GM19468 (cell line): ENCODE measurements at regions not wholly inside any gene's neighbourhood (a gene's known extent, or its start where the extent isn't known, plus 50 kb on each side); places are given as distances from the start of the nearest gene placed in this dataset.

ENCODE experiments used
- ATAC-seq: cut with Tn5 transposase; IDR thresholded peaks from one replicate; pipeline ENCODE4 v1.9.1; 2021; ENCODE audit warnings: mild to moderate bottlenecking, moderate library complexity, moderate number of reproducible peaks; ENCODE audit not compliant: unreplicated experiment; ENCODE audit errors: extremely low read depth

DNA sequence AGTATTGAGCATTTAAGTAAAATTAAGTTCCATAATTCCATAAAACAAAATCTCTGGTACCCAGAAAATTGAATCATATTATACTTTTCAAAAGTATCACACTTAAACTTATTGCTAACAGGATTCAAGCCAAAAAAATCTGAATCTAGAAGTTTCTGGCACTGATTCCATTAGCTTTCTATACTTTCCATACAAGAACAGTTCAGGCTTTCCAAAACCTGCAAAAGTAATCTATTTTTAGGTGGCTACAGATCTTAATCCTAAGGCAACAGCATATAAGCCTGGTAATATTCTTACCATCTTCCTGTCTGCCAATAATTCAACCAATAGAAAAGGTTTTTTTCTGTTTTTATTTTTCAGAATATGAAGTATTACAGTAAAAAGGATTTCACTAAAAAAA lies 185.0 kb downstream of the CRPPA start:
- no peak for ATAC-seq

DNA sequence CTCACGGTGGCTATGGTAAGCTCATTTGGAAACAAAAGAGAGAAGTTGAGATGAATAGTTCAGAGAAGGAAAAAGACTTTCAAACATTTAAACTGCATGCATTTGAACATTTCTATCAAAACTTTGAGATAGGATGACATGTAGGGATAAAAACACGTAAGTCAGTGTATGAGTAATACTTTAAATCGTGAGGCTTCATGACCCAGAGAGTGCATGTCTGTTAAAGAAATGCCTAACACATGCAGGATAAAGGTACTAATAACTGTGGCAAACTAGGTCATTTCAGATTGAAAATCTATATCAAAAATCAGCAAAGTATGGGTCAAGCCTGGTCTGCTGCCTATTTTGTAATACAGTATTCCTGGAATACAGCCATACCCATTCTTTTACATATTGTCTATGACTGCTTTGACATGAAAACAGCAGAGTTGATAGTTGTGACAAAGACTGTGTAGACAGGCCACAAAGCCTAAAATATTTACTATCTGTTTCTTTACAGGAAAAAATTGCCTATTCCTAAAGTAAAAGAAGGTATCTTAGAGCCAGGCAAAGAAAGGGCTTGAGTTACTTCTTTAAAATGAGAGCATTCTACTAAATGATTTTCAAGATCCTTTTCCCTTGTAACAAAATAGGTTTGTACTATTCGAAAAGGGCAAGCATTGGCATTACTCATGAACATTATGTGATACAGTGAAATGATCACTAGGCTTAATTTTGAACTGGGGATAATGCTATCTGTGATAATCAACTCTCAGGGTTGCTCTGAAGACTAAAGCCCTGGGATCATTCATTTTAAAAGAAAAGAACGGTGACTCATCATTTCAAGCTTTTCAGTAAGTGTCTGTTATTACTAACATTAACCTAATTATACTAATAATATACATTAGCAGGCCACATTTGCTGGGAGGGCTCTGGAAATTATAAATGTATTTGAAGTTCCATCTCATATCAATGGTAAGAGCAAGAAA lies 185.9 kb downstream of the CRPPA start:
- ATAC-seq, result no peak

DNA sequence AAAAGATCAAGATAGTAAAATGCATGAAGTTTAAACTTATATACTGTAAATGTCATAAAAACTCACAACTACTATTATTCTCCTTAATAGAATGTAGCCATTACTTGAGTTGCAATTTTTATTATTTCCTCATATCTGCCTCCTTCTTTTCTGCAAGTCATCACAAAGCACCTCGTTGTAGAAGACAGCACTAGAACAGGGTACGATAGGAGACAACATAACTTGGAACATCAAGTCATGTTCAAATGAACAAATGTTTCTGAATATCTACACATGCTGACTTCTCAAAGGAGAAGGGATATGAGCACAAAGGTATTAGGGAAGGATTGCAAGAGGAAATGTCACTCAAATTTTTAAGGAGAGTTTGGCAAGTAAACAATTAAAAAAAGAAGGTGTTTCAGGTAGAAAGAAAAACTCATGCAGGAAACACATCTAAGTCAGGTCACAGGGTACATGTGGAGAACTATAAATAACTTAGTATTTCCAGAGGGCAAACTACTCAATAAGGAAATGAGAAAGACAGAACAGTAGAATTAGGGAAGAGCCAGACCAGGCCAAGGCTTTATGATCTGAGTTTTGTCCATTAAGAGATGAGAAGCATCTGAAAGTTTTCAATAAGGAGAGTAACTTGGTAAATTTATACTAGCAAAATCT lies 186.7 kb downstream of the CRPPA start:
- no peak for ATAC-seq

DNA sequence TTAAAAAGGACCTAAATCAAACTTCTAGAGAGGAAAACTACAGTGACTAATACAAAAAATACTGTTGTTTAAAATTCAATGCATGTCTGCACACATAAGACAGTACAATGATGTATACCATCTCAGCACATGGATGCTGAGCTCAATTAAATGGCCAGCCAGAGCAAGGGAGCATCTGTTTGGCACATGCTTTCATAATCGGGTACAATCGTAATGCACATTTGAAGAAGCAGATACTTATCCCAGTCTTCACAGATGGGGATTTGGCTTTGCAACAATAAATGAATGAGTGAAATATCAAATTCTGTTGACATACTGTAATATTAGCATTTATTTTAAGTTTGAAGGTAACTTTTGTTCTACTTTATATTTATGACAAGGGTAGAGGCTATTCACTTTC lies 187.8 kb downstream of the CRPPA start:
- ATAC-seq, result no peak

DNA sequence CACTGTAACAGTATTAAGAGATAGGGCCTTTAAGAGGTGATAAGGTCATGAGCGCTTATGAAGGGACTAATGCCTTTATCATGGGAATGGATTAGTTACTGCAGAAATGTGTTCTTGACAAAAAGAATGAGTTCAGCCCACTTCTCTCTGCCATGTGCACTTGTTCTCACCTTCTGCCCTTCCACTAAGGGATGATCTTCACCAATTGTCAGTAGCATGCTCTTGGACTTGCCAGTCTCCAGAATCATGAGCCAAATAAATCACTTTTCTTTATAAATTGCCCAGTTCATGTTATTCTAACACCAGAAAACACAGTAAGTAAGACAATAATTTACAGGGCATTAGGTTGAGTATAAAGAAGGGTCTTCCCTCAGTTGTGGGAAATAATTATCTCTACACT lies 189.1 kb downstream of the CRPPA start:
- ATAC-seq, result no peak

DNA sequence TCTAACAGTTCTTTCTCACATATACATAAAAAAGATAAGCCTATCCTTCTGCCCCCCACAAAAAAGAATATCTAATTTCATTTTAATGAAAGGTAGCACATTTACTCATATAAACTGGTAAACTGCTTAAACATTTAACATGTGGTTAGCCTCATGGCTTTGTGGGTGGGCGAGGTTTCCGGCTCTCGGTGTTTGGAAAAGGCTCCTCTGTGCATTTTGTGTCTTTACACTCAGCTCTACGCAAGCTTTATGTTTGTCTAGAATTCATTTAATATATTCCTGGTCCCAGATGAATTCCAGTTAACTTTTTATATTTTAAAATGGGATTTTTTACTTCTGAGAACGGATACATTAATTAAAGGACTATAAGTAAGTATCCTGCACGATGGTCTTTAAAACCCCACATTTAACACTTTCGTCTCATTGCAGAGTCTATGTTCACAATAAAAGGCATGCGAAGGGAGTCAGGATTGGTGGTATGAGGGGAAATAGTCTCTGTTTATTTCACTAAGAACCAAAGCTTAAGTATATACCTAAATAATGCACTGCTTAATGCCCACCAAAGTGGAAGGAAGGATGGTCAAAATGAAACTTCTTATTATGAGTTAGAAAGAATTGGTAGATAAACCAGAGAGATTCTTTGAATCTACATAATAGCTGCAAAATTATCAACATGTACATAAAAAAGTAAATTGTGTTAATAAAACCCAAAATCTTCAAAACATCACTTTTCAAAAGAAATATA lies 197.2 kb downstream of the CRPPA start:
- no peak for ATAC-seq

DNA sequence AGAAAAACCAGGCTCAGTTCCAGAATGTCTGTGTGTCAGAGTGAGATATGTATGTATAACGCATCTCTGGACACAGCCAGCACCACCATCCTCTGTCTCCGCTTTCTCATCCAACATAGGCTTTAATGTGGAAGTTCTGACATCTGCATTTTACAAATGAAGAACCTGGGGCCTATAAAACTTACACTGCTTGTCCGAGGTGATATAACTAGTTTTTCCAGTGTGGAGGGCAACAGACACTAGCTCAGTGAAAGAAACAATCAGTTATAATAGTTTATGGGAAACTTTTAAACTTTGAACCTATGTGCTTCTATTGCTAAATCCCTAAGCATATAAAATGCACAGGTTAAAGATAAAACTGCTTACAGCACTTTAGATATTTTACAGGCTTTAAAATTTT lies 208.7 kb downstream of the CRPPA start:
- ATAC-seq, result no peak

DNA sequence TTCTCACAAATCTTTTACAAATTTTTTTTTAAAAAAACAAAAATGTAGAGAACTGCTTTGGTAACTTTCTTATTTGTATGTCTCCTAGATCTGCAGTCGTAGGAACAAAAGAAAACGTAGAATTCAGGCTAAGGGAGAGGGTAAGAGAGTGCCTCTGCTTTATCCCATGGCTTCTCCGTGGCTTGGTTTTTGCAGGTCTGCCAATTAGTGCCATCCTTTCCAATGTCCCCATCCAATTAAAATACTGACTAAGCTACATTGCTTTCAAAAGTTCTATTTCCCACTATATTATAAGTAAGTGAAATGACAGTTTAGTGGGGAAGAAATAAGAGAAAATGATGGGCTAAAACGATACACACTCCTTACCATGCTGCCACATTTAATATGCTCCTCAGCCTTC lies 209.3 kb downstream of the CRPPA start:
- no peak for ATAC-seq

DNA sequence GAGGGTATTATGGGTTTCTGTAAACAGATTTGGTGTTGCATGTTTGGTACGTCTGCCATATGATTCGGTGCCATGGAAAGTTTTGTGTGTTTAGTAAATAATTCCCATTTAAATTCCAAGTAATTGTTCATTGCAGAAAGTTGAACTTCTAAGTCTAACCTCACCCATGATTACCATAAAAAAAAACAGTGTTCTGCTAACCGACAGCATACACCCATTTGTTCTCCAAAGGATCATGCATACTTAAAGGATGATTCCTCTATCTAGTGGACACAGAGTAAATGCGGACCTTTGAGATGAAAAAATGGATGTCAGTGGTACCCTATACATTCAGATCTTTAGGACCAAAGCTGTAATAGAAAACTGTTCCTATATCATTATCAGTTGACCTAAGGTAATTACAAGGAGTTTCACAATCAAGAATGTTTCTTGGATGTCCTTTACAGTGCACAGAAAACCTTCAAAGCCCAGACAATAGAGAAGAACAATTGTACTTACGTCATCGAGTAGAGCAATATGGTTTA lies 209.9 kb downstream of the CRPPA start:
- ATAC-seq, result no peak

DNA sequence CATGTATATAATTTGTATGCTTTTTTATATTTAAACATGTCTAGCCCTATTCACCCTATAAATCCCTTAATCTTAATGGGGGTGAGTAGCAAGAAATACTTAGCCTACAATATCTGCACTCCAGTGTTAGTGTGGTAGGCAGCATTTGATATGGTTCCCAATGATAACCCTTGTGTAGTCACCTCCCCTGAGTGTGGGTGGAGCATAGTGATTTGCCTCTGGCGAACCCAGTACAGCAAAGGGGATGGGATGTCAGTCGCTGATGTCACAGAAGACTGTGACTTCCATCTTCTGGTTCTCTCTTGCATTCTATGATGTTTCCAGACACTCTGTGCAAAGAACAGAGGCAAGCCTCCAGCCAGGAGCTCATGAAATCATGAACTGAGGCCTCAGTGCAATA lies 211.2 kb downstream of the CRPPA start:
- no peak for ATAC-seq

DNA sequence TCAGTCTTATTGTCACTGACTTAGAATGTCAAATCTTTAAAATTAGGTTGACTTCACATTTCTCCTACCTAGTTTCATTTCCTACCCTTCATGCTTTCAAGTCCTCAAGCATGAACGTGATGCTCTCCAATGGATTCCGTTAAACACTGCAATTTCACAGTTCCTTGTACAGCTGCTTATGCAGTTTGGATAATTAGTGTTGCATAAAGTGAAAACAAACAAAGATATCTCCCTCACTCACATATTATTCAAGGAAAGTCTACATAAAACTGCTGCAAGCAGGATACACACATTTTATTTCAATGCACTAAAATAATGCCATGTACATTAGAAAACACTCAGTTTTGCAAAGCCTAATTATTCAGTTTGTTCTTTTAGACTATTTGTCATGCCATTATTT lies 214.0 kb downstream of the CRPPA start:
- no peak for ATAC-seq

DNA sequence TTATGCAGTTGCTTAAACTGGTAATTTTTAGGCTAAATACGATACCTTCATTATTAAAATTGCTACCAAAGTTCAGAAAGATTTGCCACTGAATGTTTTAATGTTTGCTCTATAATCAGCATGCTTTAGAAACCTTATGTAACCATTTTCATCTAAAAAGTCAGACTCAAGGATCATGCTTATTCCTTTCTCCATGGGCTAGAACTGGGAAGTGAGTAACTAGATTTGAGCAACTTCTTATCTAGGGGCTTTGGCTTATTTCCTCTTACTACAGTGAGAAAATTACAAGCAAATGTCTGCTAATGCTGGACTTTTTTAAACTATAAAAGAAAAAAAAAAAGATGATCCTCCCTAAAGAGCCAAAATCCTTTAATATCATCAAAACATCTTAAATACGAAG lies 215.9 kb downstream of the CRPPA start:
- no peak for ATAC-seq

DNA sequence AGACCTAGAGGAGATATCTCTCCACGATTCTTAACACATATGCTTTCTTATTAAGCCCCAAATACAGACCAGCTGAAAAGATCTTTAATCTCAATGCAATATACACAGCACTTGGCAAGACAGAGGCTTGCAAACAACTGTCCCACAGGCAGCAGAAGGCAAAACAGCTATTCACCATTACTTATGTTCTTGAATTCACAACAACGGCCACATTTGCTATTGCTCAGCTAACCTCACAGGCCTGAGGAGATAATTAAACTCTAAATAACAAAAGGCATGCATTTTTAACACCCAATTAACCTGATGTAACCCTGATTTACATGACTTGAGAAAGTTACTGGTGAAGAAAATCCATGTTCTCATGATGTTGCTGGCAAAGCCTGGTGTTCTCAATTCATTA lies 216.4 kb downstream of the CRPPA start:
- ATAC-seq, result no peak

DNA sequence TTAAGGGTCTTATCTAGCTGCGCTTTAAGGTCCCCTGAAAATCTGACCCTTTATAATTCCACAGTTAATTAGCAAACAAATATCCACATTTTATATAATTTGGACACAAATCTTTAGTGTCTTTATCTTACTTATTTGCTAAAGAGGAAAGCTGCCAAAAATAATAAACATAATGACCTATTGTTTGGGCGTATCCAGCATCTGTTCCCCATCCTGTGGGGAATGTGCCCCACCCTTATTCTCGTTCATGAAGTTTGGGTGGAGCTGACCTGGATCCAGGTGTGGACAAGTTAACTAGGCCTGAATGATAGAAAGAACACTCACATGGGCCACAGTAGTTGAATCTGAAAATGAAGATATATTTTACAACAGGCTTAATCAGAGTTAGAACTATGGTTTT lies 218.3 kb downstream of the CRPPA start:
- ATAC-seq, result no peak

DNA sequence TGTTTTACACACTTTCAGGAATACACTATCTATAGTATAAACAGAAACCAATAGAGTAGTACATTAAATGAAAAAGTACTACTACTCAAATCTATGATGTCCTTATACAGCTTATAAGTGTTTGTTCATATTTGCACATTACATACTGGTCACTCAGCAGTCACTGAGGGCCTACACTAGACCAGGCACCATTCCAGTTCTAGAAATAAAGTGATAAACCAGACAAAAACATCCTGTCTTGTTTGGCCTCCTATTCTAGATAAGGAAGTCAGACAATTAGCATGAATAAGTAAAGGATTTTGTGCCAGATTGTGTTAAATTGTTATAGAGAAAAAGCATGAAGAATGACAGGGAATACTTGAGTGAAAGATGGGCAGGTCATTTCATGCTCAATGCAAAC lies 219.0 kb downstream of the CRPPA start:
- ATAC-seq, result no peak

DNA sequence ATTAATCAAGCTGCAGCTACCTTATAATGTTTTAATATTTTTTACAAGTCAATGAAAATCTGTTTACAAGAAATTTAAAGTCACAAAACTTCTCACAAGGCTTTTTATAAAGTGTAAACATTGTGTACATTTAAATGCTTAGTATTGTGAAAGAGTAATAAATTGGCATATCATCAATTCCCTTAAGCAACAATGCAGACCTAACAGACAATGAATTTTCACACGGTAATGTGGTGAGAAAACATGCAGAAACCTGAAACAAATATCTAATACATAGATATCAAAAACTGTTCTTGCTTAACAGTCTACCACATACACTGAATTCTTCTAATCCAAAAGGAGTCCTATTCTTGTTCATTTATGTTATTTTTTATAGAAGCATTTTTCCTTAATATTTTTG lies 220.7 kb downstream of the CRPPA start:
- no peak for ATAC-seq

DNA sequence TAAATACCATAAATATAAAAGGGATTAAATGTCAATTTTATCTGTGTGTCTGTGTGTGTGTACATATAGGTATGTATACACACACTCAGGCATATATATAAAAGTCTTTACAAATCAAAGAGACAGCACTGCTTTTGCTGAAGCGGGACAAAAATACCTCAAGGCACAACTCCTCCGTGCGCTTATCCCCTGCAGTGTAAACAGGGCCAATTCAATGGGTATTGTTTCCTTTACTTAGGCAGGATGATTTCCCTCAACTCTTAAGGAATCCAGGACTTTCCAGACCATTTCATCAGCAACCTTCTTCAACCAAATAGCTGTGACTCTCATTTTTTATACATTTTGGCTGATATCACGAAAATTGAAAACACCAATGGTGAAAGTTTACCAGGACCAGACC lies 227.7 kb downstream of the CRPPA start:
- ATAC-seq, result no peak

DNA sequence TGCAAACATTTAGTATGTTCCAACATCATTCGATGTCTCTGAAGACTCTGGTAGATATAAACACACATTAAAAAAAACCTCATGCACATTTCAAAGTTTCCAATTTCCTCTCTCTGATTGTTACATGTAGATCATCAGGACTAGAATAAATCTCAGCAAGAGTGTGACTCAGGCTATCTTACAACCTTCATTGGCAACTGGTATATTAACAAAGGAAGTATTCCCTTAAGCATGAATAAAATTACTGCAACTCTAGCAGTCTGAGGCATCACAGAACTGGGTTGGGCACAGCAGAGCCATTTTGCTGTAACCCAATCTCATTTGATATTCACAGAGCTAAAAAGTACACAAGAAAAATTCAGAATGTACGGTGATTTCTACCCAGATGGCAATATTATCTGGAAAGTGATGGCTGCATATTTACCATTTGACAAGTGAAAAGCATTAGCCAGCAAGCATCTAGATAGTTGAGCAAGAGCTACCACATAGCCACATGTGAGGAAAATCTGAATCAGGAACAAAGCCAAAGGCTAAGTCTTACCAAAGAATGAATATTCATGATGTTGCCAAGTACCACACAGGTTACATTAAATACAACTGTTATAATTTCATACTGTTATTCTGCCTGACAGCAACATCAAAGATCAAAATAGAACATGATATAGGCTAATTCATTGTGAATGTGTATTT lies 232.2 kb downstream of the CRPPA start:
- ATAC-seq, result no peak

DNA sequence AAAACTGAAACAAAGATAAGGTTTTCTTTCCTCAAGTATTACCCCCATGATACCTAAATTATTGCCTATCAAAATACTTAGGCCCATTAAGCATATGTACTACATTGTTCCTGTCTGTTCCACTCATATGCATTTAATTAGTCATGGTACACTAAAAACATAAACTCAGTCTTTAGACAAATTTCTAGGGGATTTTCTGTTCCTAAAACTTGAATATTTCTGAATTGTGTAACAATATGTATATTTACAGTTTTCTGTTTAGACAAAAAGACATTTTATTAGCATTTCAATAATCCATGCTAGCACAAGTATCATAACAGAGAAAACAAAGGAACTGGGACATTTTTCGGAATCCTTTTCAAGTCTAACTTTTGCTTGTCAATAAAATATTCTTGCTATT lies 234.2 kb downstream of the CRPPA start:
- ATAC-seq, result no peak

DNA sequence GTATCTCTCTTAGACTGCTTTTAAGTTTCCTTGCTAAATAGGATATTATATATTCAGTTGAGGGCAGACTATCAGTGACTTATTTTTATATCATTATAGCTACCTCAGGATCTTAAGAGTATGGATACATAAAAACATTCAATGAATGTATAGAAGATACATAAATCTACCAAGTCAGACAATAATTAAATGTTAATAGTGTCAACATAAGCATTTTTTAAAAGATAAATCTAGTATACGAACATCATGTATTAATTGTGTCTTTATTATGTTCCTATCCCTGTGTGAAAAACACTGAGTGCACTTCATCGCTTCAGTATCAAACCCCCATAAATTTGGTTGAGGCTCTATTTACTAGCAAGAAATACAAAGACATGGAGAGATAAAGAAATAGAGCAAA lies 242.8 kb downstream of the CRPPA start:
- ATAC-seq, result no peak
